CD8-positive, alpha-beta memory T cell (primary cell): ENCODE measurements at regions not wholly inside any gene's neighbourhood (a gene's known extent, or its start where the extent isn't known, plus 50 kb on each side); places are given as distances from the start of the nearest gene placed in this dataset.
"Not testable (repeated sequence)": the region's sequence is repeated elsewhere in the genome, so short reads cannot be mapped to it uniquely, and the experiment has no call there.

Experiments
- CTCF ChIA-PET: fragments of 350-600 bp; sonication (Branson Sonifier 250); formaldehyde crosslinking; loops from one replicate; lab custom pipeline; 2021; ENCODE audit warnings: antibody characterized with exemption; lab: Charles Lee
- POLR2A ChIA-PET: fragments of 350-600 bp; sonication (Branson Sonifier 250); formaldehyde crosslinking; loops from one replicate; lab custom pipeline; 2021; ENCODE audit warnings: antibody characterized with exemption; lab: Charles Lee
- DNase-seq, 5 donors: peaks; one replicate each; pipeline versions ENCODE4 v3.0.0 to v3.0.0-alpha.2; 2020 to 2022; ENCODE audit warnings: mixed read lengths in 1 of 5
- H3K27ac ChIP-seq: one replicate; pipeline ENCODE4 v1.7.0; 2013; ENCODE audit warnings: low read depth, mild to moderate bottlenecking, low read length, moderate library complexity
- H3K27me3 ChIP-seq: 2 replicates; pipeline ENCODE4 v1.7.0; 2013; ENCODE audit warnings: low read length, mild to moderate bottlenecking; ENCODE audit not compliant: insufficient read depth, poor library complexity, severe bottlenecking
- H3K36me3 ChIP-seq: 2 replicates; pipeline ENCODE4 v1.7.0; 2013; ENCODE audit warnings: mild to moderate bottlenecking, low read length, moderate library complexity; ENCODE audit not compliant: insufficient read depth
- H3K4me1 ChIP-seq: 2 replicates; pipeline ENCODE4 v1.7.0; 2013; ENCODE audit warnings: mild to moderate bottlenecking, low read length, moderate library complexity; ENCODE audit not compliant: insufficient read depth
- H3K4me3 ChIP-seq: 2 replicates; pipeline ENCODE4 v1.7.0; 2013; ENCODE audit warnings: mild to moderate bottlenecking, low read length
- H3K9me3 ChIP-seq: 2 replicates; pipeline ENCODE4 v1.7.0; 2013; ENCODE audit warnings: mild to moderate bottlenecking, low read length
- H3K27ac Mint-ChIP-seq, 8 donors: one replicate each; pipeline ENCODE4 v1.8.0; 2020 to 2021; ENCODE audit warnings: mixed read lengths in 8 of 8, mild to moderate bottlenecking in 6 of 8, inconsistent platforms in 3 of 8, moderate library complexity in 3 of 8
- H3K27me3 Mint-ChIP-seq, 2 donors: one replicate each; pipeline ENCODE4 v1.8.0; 2020 to 2021; ENCODE audit warnings: mixed read lengths in 2 of 2, mild to moderate bottlenecking in 1 of 2, moderate library complexity in 1 of 2
- H3K36me3 Mint-ChIP-seq, 3 donors: one replicate each; pipeline ENCODE4 v1.8.0; 2020 to 2021; ENCODE audit warnings: mixed read lengths in 3 of 3, inconsistent platforms in 1 of 3, mild to moderate bottlenecking in 1 of 3
- H3K4me1 Mint-ChIP-seq, 3 donors: one replicate each; pipeline ENCODE4 v1.8.0; 2020 to 2021; ENCODE audit warnings: mixed read lengths in 3 of 3, inconsistent platforms in 1 of 3, mild to moderate bottlenecking in 1 of 3
- H3K4me3 Mint-ChIP-seq, 7 donors: one replicate each; pipeline ENCODE4 v1.8.0; 2020 to 2021; ENCODE audit warnings: mixed read lengths in 7 of 7, mild to moderate bottlenecking in 6 of 7, moderate library complexity in 4 of 7, inconsistent platforms in 2 of 7
- H3K9me3 Mint-ChIP-seq, 5 donors: one replicate each; pipeline ENCODE4 v1.8.0; 2020 to 2022; ENCODE audit warnings: mixed read lengths in 5 of 5, mild to moderate bottlenecking in 3 of 5, moderate library complexity in 2 of 5, inconsistent platforms in 1 of 5

GRCh38 chr12:131570596-131570995 is 140.3 kb upstream of the SFSWAP start:
- no peak overlapping the region for H3K4me3 Mint-ChIP-seq
- H3K4me1 Mint-ChIP-seq = no peaks in the 10 kb centered on the region
- H3K9me3 Mint-ChIP-seq = no peaks in the 10 kb centered on the region
- H3K36me3 Mint-ChIP-seq = peaks cover 0 to 4% (median 0%) of the 10 kb centered on the region in 3 donors
- H3K27me3 ChIP-seq = peaks cover 3% of the 10 kb centered on the region
- no peaks in the 10 kb centered on the region for H3K4me1 ChIP-seq
- H3K27ac ChIP-seq = no peak overlapping the region
- no peaks in the 10 kb centered on the region for H3K36me3 ChIP-seq
- no peaks in the 10 kb centered on the region for H3K9me3 ChIP-seq
- H3K4me3 ChIP-seq = no peak overlapping the region
- DNase-seq = no peak
- POLR2A ChIA-PET = no interaction called here
- no peak overlapping the region for H3K27ac Mint-ChIP-seq
- CTCF ChIA-PET = no interaction called here
- H3K27me3 Mint-ChIP-seq = peaks cover 7 to 47% of the 10 kb centered on the region in 2 donors

- Histone ChIP-seq H3K4me3 (no peak overlapping the region), H3K4me1 (no peaks in the 10 kb centered on the region), H3K27ac (no peak overlapping the region), H3K36me3 (no peaks in the 10 kb centered on the region), H3K27me3 (peaks cover 3% of the 10 kb centered on the region), H3K9me3 (peaks cover 3% of the 10 kb centered on the region)
- DNase-seq = no peak
- Mint-ChIP-seq H3K36me3 (peaks cover 0 to 4% (median 0%) of the 10 kb centered on the region in 3 donors), H3K27me3 (peaks cover 5 to 44% of the 10 kb centered on the region in 2 donors), H3K9me3 (no peaks in the 10 kb centered on the region), H3K4me3 (no peak overlapping the region), H3K4me1 (no peaks in the 10 kb centered on the region), H3K27ac (no peak overlapping the region)
- ChIA-PET CTCF (no interaction called here), POLR2A (no interaction called here)
Observed at GRCh38 chr12:131571827-131572226, 139.1 kb upstream of the SFSWAP start.

GRCh38 chr12:131572626-131573025 is 138.3 kb upstream of the SFSWAP start:
- ChIA-PET POLR2A (no interaction called here), CTCF (no interaction called here)
- no peak for DNase-seq
- Mint-ChIP-seq H3K9me3 (no peaks in the 10 kb centered on the region), H3K4me3 (no peak overlapping the region), H3K27ac (no peak overlapping the region), H3K27me3 (peaks cover 5 to 44% of the 10 kb centered on the region in 2 donors), H3K4me1 (no peaks in the 10 kb centered on the region), H3K36me3 (peaks cover 0 to 4% (median 0%) of the 10 kb centered on the region in 3 donors)
- Histone ChIP-seq H3K4me3 (no peak overlapping the region), H3K27me3 (peaks cover 3% of the 10 kb centered on the region), H3K9me3 (peaks cover 5% of the 10 kb centered on the region), H3K4me1 (no peaks in the 10 kb centered on the region), H3K36me3 (no peaks in the 10 kb centered on the region), H3K27ac (no peak overlapping the region)

GRCh38 chr12:131573631-131574394 is 137.1 kb upstream of the SFSWAP start:
- Histone ChIP-seq H3K4me1 (no peaks in the 10 kb centered on the region), H3K27ac (no peak overlapping the region), H3K9me3 (peaks cover 5% of the 10 kb centered on the region), H3K36me3 (no peaks in the 10 kb centered on the region), H3K27me3 (peaks cover 3% of the 10 kb centered on the region), H3K4me3 (no peak overlapping the region)
- no peak overlapping the region for H3K27ac Mint-ChIP-seq
- no peak overlapping the region for H3K4me3 Mint-ChIP-seq
- DNase-seq = no peak
- peaks cover 0 to 2% (median 0%) of the 10 kb centered on the region in 3 donors for H3K36me3 Mint-ChIP-seq
- ChIA-PET CTCF (no interaction called here), POLR2A (no interaction called here)
- no peaks in the 10 kb centered on the region for H3K9me3 Mint-ChIP-seq
- no peaks in the 10 kb centered on the region for H3K4me1 Mint-ChIP-seq
- H3K27me3 Mint-ChIP-seq = peaks cover 6 to 41% of the 10 kb centered on the region in 2 donors

GRCh38 chr12:131574395-131574771 is 136.5 kb upstream of the SFSWAP start:
- DNase-seq = no peak
- no peaks in the 10 kb centered on the region for H3K9me3 Mint-ChIP-seq
- no peaks in the 10 kb centered on the region for H3K27me3 ChIP-seq
- peaks cover 5% of the 10 kb centered on the region for H3K9me3 ChIP-seq
- H3K4me3 ChIP-seq = no peak overlapping the region
- H3K36me3 Mint-ChIP-seq = no peaks in the 10 kb centered on the region
- no peaks in the 10 kb centered on the region for H3K4me1 ChIP-seq
- H3K27ac ChIP-seq = no peak overlapping the region
- H3K36me3 ChIP-seq = no peaks in the 10 kb centered on the region
- H3K27me3 Mint-ChIP-seq = peaks cover 3 to 35% of the 10 kb centered on the region in 2 donors
- ChIA-PET POLR2A (no interaction called here), CTCF (no interaction called here)
- H3K4me3 Mint-ChIP-seq = no peak overlapping the region
- H3K27ac Mint-ChIP-seq = no peak overlapping the region
- H3K4me1 Mint-ChIP-seq = no peaks in the 10 kb centered on the region

GRCh38 chr12:131575371-131575770 is 135.5 kb upstream of the SFSWAP start:
- Histone ChIP-seq H3K36me3 (no peaks in the 10 kb centered on the region), H3K4me3 (no peak overlapping the region), H3K27me3 (no peaks in the 10 kb centered on the region), H3K9me3 (peaks cover 5% of the 10 kb centered on the region), H3K27ac (no peak overlapping the region), H3K4me1 (no peaks in the 10 kb centered on the region)
- DNase-seq = no peak
- H3K36me3 Mint-ChIP-seq = no peaks in the 10 kb centered on the region
- no peaks in the 10 kb centered on the region for H3K9me3 Mint-ChIP-seq
- no peak overlapping the region for H3K4me3 Mint-ChIP-seq
- no peak overlapping the region for H3K27ac Mint-ChIP-seq
- no peaks in the 10 kb centered on the region for H3K4me1 Mint-ChIP-seq
- ChIA-PET POLR2A (no interaction called here), CTCF (no interaction called here)
- peaks cover 2 to 25% of the 10 kb centered on the region in 2 donors for H3K27me3 Mint-ChIP-seq

GRCh38 chr12:131576734-131577133 is 134.2 kb upstream of the SFSWAP start:
- H3K36me3 ChIP-seq, H3K9me3 Mint-ChIP-seq, H3K4me3 Mint-ChIP-seq, H3K27ac ChIP-seq, H3K4me3 ChIP-seq, H3K4me1 ChIP-seq, H3K4me1 Mint-ChIP-seq, H3K36me3 Mint-ChIP-seq, CTCF ChIA-PET, H3K27me3 ChIP-seq, POLR2A ChIA-PET, H3K9me3 ChIP-seq: not testable (repeated sequence)
- Mint-ChIP-seq H3K27me3 (peaks cover 2 to 17% of the 10 kb centered on the region in 2 donors), H3K27ac (peak overlapping the region in 2 of 8 donors; percentile 12 to 73)
- DNase-seq = peak in 1 of 5 donors; percentile 22

GRCh38 chr12:131577766-131578165 is 133.1 kb upstream of the SFSWAP start:
- Histone ChIP-seq H3K36me3 (no peaks in the 10 kb centered on the region), H3K9me3 (peaks cover 5% of the 10 kb centered on the region), H3K27me3 (no peaks in the 10 kb centered on the region), H3K27ac (no peak overlapping the region), H3K4me3 (no peak overlapping the region), H3K4me1 (no peaks in the 10 kb centered on the region)
- POLR2A ChIA-PET = no interaction called here
- peaks cover 2 to 12% of the 10 kb centered on the region in 2 donors for H3K27me3 Mint-ChIP-seq
- H3K9me3 Mint-ChIP-seq = no peaks in the 10 kb centered on the region
- H3K36me3 Mint-ChIP-seq = no peaks in the 10 kb centered on the region
- H3K4me1 Mint-ChIP-seq = no peaks in the 10 kb centered on the region
- CTCF ChIA-PET = no interaction called here
- no peak overlapping the region for H3K27ac Mint-ChIP-seq
- DNase-seq = no peak
- no peak overlapping the region for H3K4me3 Mint-ChIP-seq
